CD4-positive, alpha-beta T cell treated with Interleukin-15 for 4 hours (primary cell): ENCODE measurements at regions not wholly inside any gene's neighbourhood (a gene's known extent, or its start where the extent isn't known, plus 50 kb on each side); places are given as distances from the start of the nearest gene placed in this dataset.
"Not testable (repeated sequence)": the region's sequence is repeated elsewhere in the genome, so short reads cannot be mapped to it uniquely, and the experiment has no call there.

ENCODE experiments used
- DNase-seq: peaks from one replicate; pipeline ENCODE4 v3.0.0-alpha.2; 2020; ENCODE audit warnings: low spot score

- no peak for DNase-seq
Measured at GRCh38 chr6:10343320-10343719, 71.6 kb downstream of the TFAP2A start.

GRCh38 chr6:10341605-10342004 is 73.3 kb downstream of the TFAP2A start:
- no peak for DNase-seq

GRCh38 chr6:10338151-10338550 is 76.7 kb downstream of the TFAP2A start:
- DNase-seq = no peak

GRCh38 chr6:10337376-10337775 is 77.5 kb downstream of the TFAP2A start:
- DNase-seq = not testable (repeated sequence)

GRCh38 chr6:10332111-10332510 is 82.8 kb downstream of the TFAP2A start:
- DNase-seq = no peak

- DNase-seq = no peak
Measured at GRCh38 chr6:10331334-10331968, 83.4 kb downstream of the TFAP2A start.

- no peak for DNase-seq
Measured at GRCh38 chr6:10330515-10330914, 84.4 kb downstream of the TFAP2A start.

GRCh38 chr6:10323018-10323417 is 91.9 kb downstream of the TFAP2A start:
- DNase-seq = no peak

- no peak for DNase-seq
Measured at GRCh38 chr6:10320291-10320690, 94.6 kb downstream of the TFAP2A start.

GRCh38 chr6:10316373-10316721 is 98.5 kb downstream of the TFAP2A start:
- no peak for DNase-seq

- no peak for DNase-seq
Measured at GRCh38 chr6:10315658-10316372, 99.1 kb downstream of the TFAP2A start.

GRCh38 chr6:10315034-10315433 is 99.8 kb downstream of the TFAP2A start:
- DNase-seq = no peak

GRCh38 chr6:10314163-10314955 is 100.5 kb downstream of the TFAP2A start:
- no peak for DNase-seq

- DNase-seq = no peak
Measured at GRCh38 chr6:10313799-10314162, 101.1 kb downstream of the TFAP2A start.

GRCh38 chr6:10312445-10312844 is 102.4 kb downstream of the TFAP2A start:
- no peak for DNase-seq

GRCh38 chr6:10311546-10312405 is 103.1 kb downstream of the TFAP2A start:
- not testable (repeated sequence) for DNase-seq

GRCh38 chr6:10310826-10311225 is 104.0 kb downstream of the TFAP2A start:
- no peak for DNase-seq

- DNase-seq = no peak
Measured at GRCh38 chr6:10310330-10310653, 104.6 kb downstream of the TFAP2A start.

GRCh38 chr6:10309457-10310329 is 105.2 kb downstream of the TFAP2A start:
- DNase-seq = no peak

GRCh38 chr6:10307476-10307875 is 107.4 kb downstream of the TFAP2A start:
- DNase-seq = no peak

GRCh38 chr6:10307028-10307427 is 107.8 kb downstream of the TFAP2A start:
- no peak for DNase-seq
